ENCODE measurements at regions not wholly inside any gene's neighbourhood (a gene's known extent, or its start where the extent isn't known, plus 50 kb on each side); places are given as distances from the start of the nearest gene placed in this dataset.

DNA sequence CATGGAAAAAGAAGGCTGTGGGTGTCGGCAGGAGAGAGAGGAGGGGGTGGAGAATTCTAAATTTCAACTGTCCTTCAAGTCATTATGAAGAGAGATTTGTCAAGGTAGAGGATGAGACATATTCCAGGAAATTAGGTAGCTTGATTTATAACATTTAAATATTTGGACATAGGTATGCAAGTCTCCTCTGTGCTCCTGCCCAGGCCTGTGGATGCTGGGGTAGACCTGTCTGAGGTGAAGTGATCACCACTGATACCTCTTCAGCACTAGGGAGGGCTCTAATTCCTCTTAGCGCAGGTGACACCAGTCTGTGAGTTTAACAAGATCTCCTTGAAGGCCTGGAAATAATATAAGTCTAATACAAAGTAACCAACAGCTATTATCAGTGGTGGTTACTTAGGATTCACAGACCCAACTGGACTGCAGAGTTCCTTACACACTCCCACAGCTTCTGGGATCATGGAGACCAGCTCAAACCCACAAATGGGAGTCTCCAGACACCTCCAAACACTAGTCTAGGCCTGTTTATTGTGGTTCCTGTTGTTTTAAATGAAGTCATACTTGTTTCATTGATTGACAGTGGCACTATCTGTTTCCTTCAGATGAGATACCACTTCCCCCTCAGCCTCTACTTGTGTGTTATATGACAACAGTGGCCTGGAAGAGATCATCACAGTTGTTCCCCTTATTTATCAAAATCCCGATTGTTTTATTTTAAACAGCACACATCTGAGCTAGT is 104.1 kb upstream of the ITPRID2 start:
- TF ChIP-seq, protein P1, sequence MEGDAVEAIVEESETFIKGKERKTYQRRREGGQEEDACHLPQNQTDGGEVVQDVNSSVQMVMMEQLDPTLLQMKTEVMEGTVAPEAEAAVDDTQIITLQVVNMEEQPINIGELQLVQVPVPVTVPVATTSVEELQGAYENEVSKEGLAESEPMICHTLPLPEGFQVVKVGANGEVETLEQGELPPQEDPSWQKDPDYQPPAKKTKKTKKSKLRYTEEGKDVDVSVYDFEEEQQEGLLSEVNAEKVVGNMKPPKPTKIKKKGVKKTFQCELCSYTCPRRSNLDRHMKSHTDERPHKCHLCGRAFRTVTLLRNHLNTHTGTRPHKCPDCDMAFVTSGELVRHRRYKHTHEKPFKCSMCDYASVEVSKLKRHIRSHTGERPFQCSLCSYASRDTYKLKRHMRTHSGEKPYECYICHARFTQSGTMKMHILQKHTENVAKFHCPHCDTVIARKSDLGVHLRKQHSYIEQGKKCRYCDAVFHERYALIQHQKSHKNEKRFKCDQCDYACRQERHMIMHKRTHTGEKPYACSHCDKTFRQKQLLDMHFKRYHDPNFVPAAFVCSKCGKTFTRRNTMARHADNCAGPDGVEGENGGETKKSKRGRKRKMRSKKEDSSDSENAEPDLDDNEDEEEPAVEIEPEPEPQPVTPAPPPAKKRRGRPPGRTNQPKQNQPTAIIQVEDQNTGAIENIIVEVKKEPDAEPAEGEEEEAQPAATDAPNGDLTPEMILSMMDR (IDR thresholded peaks at IDR 0.05; ENCODE audit: low read depth, low read length, poor library complexity, severe bottlenecking), result no peak
- TF ChIP-seq EZH2phosphoT487 (IDR thresholded peaks at IDR 0.05; ENCODE audit: borderline replicate concordance, low read length), result no peak
